ENCODE measurements at regions not wholly inside any gene's neighbourhood (a gene's known extent, or its start where the extent isn't known, plus 50 kb on each side); places are given as distances from the start of the nearest gene placed in this dataset.

GRCh38 chr10:123327450-123327849 lies 173.2 kb downstream of the BUB3 start:
- 0% methylated on average over 1 of the region's 1 CpG for WGBS (ENCODE audit: missing lambda C conversion rate)
- H3K4me2 ChIP-seq = no peak overlapping the region
- DNase-seq (ENCODE audit: low read depth in 1 of 2, low spot score in 1 of 2) (no peak), FAIRE-seq (no peak), ATAC-seq (no peak)
- no peaks in the 10 kb centered on the region for H3K9me3 ChIP-seq
- no peak overlapping the region for H3K4me3 ChIP-seq
- no peak overlapping the region for H3K27ac ChIP-seq
- TF ChIP-seq CHD2 (IDR thresholded peaks at IDR 0.05; ENCODE audit: low read length, partially characterized antibody) (no peak), EP300 (IDR thresholded peaks at IDR 0.05) (no peak), NPAS2 (CRISPR knock-in tag; IDR thresholded peaks at IDR 0.05; ENCODE audit: borderline replicate concordance) (no peak), HDAC2 (IDR thresholded peaks at IDR 0.05) (no peak), HEYL (CRISPR knock-in tag; IDR thresholded peaks at IDR 0.05) (no peak), FOXS1 (CRISPR knock-in tag; IDR thresholded peaks at IDR 0.05) (no peak), RNF2 (IDR thresholded peaks at IDR 0.05; ENCODE audit: borderline replicate concordance, low read depth) (no peak), JUN (IDR thresholded peaks at IDR 0.05) (no peak), HOXB13 (CRISPR knock-in tag; IDR thresholded peaks at IDR 0.05; ENCODE audit: low read depth) (no peak), CTCF (IDR thresholded peaks at IDR 0.05) (no peak), GATA3 (IDR thresholded peaks at IDR 0.05; ENCODE audit: borderline replicate concordance) (no peak), REST (IDR thresholded peaks at IDR 0.05) (no peak), MAX (IDR thresholded peaks at IDR 0.05) (no peak), CBX2 (IDR thresholded peaks at IDR 0.05; ENCODE audit: borderline replicate concordance, low read depth) (no peak), E2F6 (IDR thresholded peaks at IDR 0.05; ENCODE audit: borderline replicate concordance, low read depth) (no peak), ZNF302 (CRISPR knock-in tag; IDR thresholded peaks at IDR 0.05) (no peak), ZSCAN20 (CRISPR knock-in tag; IDR thresholded peaks at IDR 0.05) (no peak), MAZ (IDR thresholded peaks at IDR 0.05; ENCODE audit: borderline replicate concordance, low read depth, low read length) (no peak), RARB (CRISPR knock-in tag; IDR thresholded peaks at IDR 0.05) (no peak)
- H3K4me1 ChIP-seq = 0 out of 3 replicates have a peak, but pooled peaks cover 3% of the 10 kb centered on the region
- ChIA-PET POLR2A (no interaction called here), CTCF (no interaction called here)

GRCh38 chr10:123327896-123328295 lies 173.7 kb downstream of the BUB3 start:
- H3K27ac ChIP-seq = no peak overlapping the region
- H3K4me2 ChIP-seq = no peak overlapping the region
- WGBS (ENCODE audit: missing lambda C conversion rate) = 6% methylated on average over 2 of the region's 2 CpGs
- ChIA-PET CTCF (interaction anchor here (1.5 kb wide), 1 partner anchor 27 kb away, joined by 3 read pairs; no protein-coding TSS in a partner anchor), POLR2A (no interaction called here)
- H3K9me3 ChIP-seq = no peaks in the 10 kb centered on the region
- FAIRE-seq (no peak), DNase-seq (ENCODE audit: low read depth in 1 of 2, low spot score in 1 of 2) (no peak), ATAC-seq (no peak)
- no peak overlapping the region for H3K4me3 ChIP-seq
- 0 out of 3 replicates have a peak, but pooled peaks cover 3% of the 10 kb centered on the region for H3K4me1 ChIP-seq
- TF ChIP-seq CHD2 (IDR thresholded peaks at IDR 0.05; ENCODE audit: low read length, partially characterized antibody) (no peak), E2F6 (IDR thresholded peaks at IDR 0.05; ENCODE audit: borderline replicate concordance, low read depth) (no peak), BCL3 (IDR thresholded peaks at IDR 0.05) (no peak), EHMT2 (IDR thresholded peaks at IDR 0.05; ENCODE audit: low read depth) (no peak), MAX (IDR thresholded peaks at IDR 0.05) (no peak), USF2 (IDR thresholded peaks at IDR 0.05) (no peak), POLR2A (IDR thresholded peaks at IDR 0.05; ENCODE audit: low read length) (no peak), MYC (IDR thresholded peaks at IDR 0.05; ENCODE audit: borderline replicate concordance, low read length) (no peak), CTCF (IDR thresholded peaks at IDR 0.05) (no peak), ESRRA (IDR thresholded peaks at IDR 0.05; ENCODE audit: borderline replicate concordance, low read length) (no peak), TFCP2L1 (CRISPR knock-in tag; IDR thresholded peaks at IDR 0.05) (no peak), GATA3 (IDR thresholded peaks at IDR 0.05; ENCODE audit: borderline replicate concordance) (no peak)
